GM21723 (cell line): ENCODE measurements at regions not wholly inside any gene's neighbourhood (a gene's known extent, or its start where the extent isn't known, plus 50 kb on each side); places are given as distances from the start of the nearest gene placed in this dataset.

ENCODE experiments used
- ATAC-seq: cut with Tn5 transposase; IDR thresholded peaks from one replicate; pipeline ENCODE4 v1.9.1; 2021; ENCODE audit warnings: mild to moderate bottlenecking, moderate library complexity; ENCODE audit not compliant: unreplicated experiment

GRCh38 chr9:84573083-84573482, 96.4 kb upstream of the NTRK2 start:
- no peak for ATAC-seq

DNA sequence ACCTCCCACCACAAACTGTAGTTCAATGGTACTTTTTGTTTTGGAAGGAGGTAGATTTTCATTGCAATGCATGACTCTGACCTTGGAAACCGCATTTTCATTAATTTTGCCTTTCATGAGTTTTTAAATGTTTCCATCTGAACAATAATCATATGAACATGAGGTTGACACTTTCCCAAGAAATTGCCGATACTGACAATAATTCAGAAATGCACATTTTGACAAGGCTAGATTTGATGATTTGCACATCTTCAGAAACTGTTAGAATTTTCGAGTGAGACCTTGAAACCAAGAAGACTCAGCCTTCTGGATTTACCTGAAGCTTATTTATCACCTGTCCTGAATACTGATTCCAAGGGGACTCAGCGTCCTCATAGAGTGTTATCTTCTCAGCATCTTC, 93.8 kb upstream of the NTRK2 start:
- no peak for ATAC-seq

DNA sequence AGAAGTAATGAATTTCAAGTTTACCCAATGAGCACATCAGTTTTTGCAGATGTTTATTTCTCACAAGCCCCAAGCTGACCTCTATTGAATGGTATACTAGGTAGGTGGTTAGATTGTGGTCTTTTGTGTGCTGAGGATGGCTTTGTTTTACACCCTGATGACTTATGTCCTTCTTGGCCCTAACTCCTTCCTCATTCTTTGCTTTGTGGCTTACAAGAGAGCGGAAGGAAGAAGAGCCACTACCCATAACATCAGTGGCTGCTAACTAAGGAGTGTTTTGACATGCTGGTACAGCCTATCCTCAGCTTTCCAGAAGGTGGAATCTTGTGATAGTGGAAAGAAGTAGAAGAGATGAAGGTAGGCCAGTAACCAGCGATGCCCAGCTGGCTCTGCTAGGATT, 85.7 kb upstream of the NTRK2 start:
- no peak for ATAC-seq

DNA sequence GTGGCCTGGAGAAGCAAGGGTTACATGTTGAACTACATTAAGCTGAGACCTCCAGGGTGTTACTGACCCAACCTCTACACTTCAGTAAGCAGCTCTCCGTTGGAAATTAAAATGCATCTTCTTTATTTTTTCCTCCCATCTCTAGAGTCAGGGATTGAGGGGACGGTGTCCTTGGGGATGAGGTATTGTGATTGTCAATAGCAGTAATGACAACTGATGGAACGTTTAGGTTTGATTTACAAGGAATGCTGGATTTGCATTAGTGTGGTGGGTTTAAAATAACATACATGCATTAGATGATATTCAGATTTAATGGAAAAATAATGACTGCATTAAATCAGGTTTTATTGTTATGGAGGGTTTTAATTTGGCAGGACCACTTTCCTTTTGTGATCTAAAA, 82.9 kb upstream of the NTRK2 start:
- ATAC-seq, result no peak

DNA sequence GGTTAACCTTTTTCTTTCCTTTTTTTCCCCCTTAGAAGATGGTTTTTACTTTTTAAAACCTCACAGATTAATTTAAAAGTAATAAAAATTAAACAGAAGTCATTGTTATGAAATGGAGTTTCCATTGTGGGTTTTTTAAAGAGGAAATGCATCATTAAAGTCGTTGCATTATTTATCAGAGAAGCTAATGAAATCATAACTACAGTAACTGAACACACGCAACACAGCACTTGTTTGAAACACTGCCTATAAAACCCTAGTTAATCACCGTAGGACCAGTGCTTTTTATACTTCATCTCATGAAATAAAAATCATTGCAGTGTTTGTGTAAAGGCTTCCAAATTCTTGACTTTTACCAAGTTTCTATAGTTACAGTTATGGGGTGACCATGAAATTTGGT, 82.4 kb upstream of the NTRK2 start:
- ATAC-seq, result no peak

DNA sequence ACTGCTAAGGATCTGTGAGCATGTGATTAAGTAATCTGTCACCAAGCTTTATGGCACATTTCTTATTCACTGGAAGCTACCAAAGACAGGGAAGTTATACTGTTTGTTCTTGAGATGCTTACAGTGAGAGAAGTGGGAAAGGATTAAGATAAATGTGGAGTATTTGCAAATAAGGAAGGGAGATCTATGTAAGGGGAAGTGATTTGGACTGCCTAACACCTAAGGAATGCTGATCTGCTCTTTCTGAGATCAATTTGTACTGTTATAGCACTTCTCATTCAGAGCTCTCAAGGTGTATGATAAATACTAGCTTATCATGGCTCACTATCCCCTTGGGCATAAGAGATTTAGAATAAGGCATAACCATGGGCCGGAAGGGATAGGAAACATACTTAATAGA, 80.0 kb upstream of the NTRK2 start:
- no peak for ATAC-seq

DNA sequence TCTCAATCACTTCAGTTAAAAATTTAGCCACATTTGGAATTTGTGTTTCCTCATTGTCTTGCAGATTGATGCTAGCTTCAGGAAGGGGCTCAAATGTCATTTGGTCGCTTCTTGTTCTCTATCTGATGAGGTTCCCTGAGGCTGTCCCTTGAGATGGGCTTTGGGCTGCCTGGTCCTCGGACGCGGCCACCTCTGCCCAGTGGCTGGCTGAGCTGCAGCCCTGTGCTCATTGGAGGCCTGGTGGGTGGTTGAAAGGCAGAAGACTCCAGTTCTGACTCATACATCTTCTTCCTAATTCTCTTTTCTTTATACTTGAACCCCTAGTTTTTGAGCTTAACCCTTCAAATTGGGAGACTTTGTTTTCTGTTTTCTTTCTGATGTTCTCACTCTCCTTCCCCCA, 78.8 kb upstream of the NTRK2 start:
- no peak for ATAC-seq

DNA sequence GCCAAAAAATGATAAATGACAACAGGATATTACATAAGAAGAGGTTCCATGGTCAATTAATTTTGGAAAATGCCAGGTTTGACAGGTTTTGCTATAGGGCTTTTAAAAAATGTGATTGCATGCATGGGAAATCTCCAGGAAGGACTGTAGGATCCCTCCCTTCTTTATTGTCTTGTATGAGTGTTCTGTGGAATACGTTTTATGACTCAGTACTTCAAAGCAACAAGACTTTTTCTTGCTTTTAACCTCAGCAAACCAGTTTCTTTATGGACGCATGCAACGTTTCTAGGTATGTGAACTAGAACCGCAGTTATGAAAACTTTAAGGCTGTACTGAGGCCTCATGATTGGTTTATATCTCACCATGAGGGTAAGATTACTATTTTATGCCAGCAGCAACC, 76.6 kb upstream of the NTRK2 start:
- no peak for ATAC-seq

GRCh38 chr9:84593352-84593751, 76.2 kb upstream of the NTRK2 start:
- no peak for ATAC-seq

DNA sequence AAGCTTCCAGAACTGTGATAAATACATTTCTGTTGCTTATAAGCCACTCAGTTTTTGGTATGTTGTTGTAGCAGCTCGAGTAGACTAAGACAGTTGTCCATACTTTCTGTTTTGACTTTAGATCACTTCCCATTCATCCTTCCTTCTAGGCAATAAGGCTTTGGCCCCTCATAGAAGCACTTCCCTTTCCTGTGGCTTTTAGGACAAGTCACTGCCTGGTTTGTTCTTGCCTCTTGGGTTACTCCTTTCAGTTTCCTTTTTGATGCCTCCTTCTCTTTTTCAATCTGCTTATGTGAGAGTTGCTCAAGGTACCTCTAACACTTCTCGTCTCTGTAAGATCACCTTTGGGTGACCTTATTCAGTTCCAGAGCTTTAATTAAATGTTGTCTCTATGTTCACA, 72.4 kb upstream of the NTRK2 start:
- peak; percentile 98 for ATAC-seq

DNA sequence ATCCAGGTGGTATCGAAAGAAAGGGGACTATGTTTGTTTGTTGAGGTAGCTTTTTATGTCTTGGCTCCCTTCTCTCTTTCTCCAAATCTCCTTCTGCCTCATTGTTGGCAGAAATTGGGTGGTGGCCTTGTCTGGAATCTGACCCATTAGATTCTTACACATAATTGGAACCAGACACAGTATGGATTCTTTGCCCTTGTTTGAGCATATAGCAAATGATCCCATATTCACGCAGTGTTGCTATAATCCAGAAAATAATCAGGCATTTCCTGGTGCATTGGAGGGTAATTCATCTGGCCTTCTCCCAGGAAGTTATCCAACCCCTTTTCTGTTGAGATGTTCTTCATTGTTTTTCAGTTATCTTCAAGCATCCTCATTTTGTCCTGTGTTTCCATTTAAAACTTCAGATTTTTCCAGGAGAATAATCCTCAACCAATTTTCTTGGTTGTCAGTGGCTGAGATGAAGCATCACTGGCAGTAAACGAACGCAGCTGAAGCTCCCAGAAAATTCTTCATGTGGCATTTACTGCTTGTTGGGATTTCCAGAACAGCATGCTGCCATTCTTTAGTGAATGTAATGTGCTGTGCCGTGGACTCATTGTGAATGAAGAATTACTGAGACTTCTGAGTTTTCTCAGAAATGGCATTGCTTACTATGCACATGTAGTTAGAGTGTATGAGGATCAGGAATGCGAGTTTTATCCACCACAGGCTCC, 70.5 kb upstream of the NTRK2 start:
- ATAC-seq, result no peak

DNA sequence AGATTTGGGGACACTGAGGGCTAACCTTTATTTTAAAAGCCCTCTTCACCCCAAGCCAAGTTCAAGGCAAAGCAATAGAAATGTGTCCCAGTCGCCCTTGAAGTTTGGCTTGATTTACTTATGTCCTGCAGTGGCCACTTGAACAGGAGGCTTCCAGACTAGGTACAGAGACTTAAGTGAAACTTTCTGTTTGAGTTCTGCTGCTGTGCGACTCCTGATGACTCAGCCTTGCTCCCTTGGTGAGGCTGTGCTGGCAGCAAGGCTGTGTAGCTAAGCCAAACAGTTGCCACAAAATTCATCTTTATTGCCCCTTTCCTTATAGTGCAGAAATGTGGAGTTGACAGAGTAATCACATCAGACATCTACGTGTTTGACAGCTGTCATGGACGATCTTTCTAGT, 68.8 kb upstream of the NTRK2 start:
- ATAC-seq, result no peak

GRCh38 chr9:84604223-84604622, 65.3 kb upstream of the NTRK2 start:
- ATAC-seq, result no peak

GRCh38 chr9:84609779-84610178, 59.8 kb upstream of the NTRK2 start:
- no peak for ATAC-seq

DNA sequence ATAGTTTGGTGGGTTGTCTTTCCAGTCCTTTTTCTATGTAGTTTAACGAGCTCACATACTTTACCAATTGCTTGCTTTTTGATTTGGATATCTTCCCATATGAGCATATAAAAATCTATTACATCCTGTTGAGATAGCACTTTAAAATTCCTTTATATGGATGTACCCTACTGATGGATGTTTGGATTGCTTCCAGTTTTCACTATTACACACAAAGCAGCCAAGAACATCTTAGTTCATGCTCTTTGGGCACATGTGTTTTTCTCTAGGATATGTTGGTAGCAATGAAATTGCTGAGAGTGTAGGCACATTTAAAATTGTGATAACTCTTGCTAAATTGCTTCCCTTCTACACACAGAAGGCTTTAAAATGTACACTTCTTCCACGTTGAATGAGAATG, 56.1 kb upstream of the NTRK2 start:
- no peak for ATAC-seq

DNA sequence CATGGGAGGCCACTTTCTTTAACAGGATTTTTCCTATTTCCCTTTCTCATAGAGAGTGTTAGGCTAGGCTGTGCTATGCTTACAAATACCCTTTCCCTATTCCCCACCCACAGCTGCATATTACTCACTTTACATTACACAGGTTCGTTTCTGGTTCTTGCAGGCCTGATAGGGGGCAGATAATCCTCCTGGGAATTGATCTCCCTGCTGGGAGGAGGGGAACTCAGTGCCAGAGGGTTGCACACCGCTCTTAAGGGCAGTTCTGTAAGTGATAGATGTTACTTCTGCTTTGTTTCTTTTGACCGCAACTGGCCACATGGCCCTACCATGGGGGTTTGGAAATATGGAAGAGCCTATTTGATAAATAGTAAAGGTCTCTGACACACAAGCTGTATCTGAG, 54.0 kb upstream of the NTRK2 start:
- ATAC-seq, result no peak

GRCh38 chr9:84617411-84618029, 52.0 kb upstream of the NTRK2 start:
- no peak for ATAC-seq
